ENCODE measurements at regions not wholly inside any gene's neighbourhood (a gene's known extent, or its start where the extent isn't known, plus 50 kb on each side); places are given as distances from the start of the nearest gene placed in this dataset.

- no peaks in the 10 kb centered on the region for H3K27me3 Mint-ChIP-seq (ENCODE audit: low read depth)
- POLR2A ChIA-PET = no interaction called here
- H3K36me3 Mint-ChIP-seq = peaks cover 9% of the 10 kb centered on the region
- H3K27ac Mint-ChIP-seq = no peak overlapping the region
- DNase-seq (ENCODE audit: low spot score) = no peak
- CTCF ChIA-PET = no interaction called here
- H3K9me3 Mint-ChIP-seq = peaks cover 37% of the 10 kb centered on the region
- ATAC-seq = no peak
- no peaks in the 10 kb centered on the region for H3K4me1 Mint-ChIP-seq
- H3K4me3 Mint-ChIP-seq = no peak overlapping the region
- TF ChIP-seq, protein P1, sequence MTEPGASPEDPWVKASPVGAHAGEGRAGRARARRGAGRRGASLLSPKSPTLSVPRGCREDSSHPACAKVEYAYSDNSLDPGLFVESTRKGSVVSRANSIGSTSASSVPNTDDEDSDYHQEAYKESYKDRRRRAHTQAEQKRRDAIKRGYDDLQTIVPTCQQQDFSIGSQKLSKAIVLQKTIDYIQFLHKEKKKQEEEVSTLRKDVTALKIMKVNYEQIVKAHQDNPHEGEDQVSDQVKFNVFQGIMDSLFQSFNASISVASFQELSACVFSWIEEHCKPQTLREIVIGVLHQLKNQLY (CRISPR knock-in tag; IDR thresholded peaks at IDR 0.05) = no peak
- no peak for TF ChIP-seq ATF6 (CRISPR knock-in tag; IDR thresholded peaks at IDR 0.05)
- TF ChIP-seq USF1 (CRISPR knock-in tag; IDR thresholded peaks at IDR 0.05) = no peak
- no peak for TF ChIP-seq ZNF232 (CRISPR knock-in tag; IDR thresholded peaks at IDR 0.05)
These were observed 621.0 kb downstream of the LTN1 start for GRCh38 chr21:28371713-28372112.

GRCh38 chr21:28359300-28359699, 633.4 kb downstream of the LTN1 start:
- ChIA-PET POLR2A (no interaction called here), CTCF (no interaction called here)
- no peak overlapping the region for H3K4me3 Mint-ChIP-seq
- TF ChIP-seq SMAD4 (CRISPR knock-in tag; IDR thresholded peaks at IDR 0.05) (no peak), E2F4 (CRISPR knock-in tag; IDR thresholded peaks at IDR 0.05; ENCODE audit: borderline replicate concordance, low read depth) (no peak)
- H3K27me3 Mint-ChIP-seq (ENCODE audit: low read depth) = no peaks in the 10 kb centered on the region
- no peak for DNase-seq (ENCODE audit: low spot score)
- ATAC-seq = no peak
- no peak overlapping the region for H3K27ac Mint-ChIP-seq
- H3K4me1 Mint-ChIP-seq = no peaks in the 10 kb centered on the region
- H3K9me3 Mint-ChIP-seq = no peaks in the 10 kb centered on the region
- H3K36me3 Mint-ChIP-seq = no peaks in the 10 kb centered on the region

DNA sequence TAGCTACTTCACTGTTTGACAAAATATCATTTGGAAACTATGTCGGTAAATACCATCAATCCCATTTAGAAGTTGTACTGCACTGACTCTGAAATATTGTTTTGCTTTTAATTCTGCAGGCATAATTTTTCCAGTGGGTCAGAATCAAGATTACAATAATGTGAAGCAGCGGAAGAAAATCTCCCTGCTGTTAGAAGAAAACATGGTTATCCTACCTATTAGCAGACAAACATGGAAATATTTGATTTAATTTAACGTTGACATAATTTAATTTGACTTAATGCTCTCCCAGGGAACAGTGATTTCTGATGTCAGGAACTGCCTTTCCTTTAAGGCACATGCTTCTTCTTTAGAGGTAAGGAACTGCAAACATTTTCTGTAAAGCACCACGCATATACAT, 634.0 kb downstream of the LTN1 start:
- CTCF ChIA-PET = no interaction called here
- no peak for TF ChIP-seq CREB1 (CRISPR knock-in tag; IDR thresholded peaks at IDR 0.05)
- no peak for ATAC-seq

GRCh38 chr21:28358170-28358569, 634.5 kb downstream of the LTN1 start:
- no peaks in the 10 kb centered on the region for H3K27me3 Mint-ChIP-seq (ENCODE audit: low read depth)
- H3K9me3 Mint-ChIP-seq = peaks cover 4% of the 10 kb centered on the region; the same call in 1 of the 2 replicates
- H3K36me3 Mint-ChIP-seq = peaks cover 3% of the 10 kb centered on the region; the same call in 1 of the 2 replicates
- no peaks in the 10 kb centered on the region for H3K4me1 Mint-ChIP-seq
- no peak overlapping the region for H3K27ac Mint-ChIP-seq
- no peak for ATAC-seq
- ChIA-PET CTCF (no interaction called here), POLR2A (interaction anchor here (0.5 kb wide), 1 partner anchor 372 kb away, joined by 3 read pairs; no protein-coding TSS in a partner anchor)
- DNase-seq (ENCODE audit: low spot score) = no peak
- H3K4me3 Mint-ChIP-seq = no peak overlapping the region
- TF ChIP-seq SMAD4 (CRISPR knock-in tag; IDR thresholded peaks at IDR 0.05) = no peak
- no peak for TF ChIP-seq MAX (CRISPR knock-in tag; IDR thresholded peaks at IDR 0.05)
- no peak for TF ChIP-seq GTF2I (CRISPR knock-in tag; conservative IDR thresholded peaks at IDR 0.05)
- TF ChIP-seq ZBTB21 (CRISPR knock-in tag; IDR thresholded peaks at IDR 0.05; ENCODE audit: borderline replicate concordance) = no peak
- TF ChIP-seq ZNF396 (CRISPR knock-in tag; IDR thresholded peaks at IDR 0.05; ENCODE audit: borderline replicate concordance) = no peak
- TF ChIP-seq, protein P2, sequence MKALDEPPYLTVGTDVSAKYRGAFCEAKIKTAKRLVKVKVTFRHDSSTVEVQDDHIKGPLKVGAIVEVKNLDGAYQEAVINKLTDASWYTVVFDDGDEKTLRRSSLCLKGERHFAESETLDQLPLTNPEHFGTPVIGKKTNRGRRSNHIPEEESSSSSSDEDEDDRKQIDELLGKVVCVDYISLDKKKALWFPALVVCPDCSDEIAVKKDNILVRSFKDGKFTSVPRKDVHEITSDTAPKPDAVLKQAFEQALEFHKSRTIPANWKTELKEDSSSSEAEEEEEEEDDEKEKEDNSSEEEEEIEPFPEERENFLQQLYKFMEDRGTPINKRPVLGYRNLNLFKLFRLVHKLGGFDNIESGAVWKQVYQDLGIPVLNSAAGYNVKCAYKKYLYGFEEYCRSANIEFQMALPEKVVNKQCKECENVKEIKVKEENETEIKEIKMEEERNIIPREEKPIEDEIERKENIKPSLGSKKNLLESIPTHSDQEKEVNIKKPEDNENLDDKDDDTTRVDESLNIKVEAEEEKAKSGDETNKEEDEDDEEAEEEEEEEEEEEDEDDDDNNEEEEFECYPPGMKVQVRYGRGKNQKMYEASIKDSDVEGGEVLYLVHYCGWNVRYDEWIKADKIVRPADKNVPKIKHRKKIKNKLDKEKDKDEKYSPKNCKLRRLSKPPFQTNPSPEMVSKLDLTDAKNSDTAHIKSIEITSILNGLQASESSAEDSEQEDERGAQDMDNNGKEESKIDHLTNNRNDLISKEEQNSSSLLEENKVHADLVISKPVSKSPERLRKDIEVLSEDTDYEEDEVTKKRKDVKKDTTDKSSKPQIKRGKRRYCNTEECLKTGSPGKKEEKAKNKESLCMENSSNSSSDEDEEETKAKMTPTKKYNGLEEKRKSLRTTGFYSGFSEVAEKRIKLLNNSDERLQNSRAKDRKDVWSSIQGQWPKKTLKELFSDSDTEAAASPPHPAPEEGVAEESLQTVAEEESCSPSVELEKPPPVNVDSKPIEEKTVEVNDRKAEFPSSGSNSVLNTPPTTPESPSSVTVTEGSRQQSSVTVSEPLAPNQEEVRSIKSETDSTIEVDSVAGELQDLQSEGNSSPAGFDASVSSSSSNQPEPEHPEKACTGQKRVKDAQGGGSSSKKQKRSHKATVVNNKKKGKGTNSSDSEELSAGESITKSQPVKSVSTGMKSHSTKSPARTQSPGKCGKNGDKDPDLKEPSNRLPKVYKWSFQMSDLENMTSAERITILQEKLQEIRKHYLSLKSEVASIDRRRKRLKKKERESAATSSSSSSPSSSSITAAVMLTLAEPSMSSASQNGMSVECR (CRISPR knock-in tag; IDR thresholded peaks at IDR 0.05; ENCODE audit: borderline replicate concordance) = no peak
- TF ChIP-seq SP1 (CRISPR knock-in tag; conservative IDR thresholded peaks at IDR 0.05) = no peak
- no peak for TF ChIP-seq ZNF121 (CRISPR knock-in tag; IDR thresholded peaks at IDR 0.05)
- no peak for TF ChIP-seq AFF4 (CRISPR knock-in tag; IDR thresholded peaks at IDR 0.05; ENCODE audit: borderline replicate concordance)
- no peak for TF ChIP-seq ELF4 (CRISPR knock-in tag; IDR thresholded peaks at IDR 0.05; ENCODE audit: low read depth)

More for the DNA sequence above, 634.0 kb downstream of the LTN1 start:
- Mint-ChIP-seq H3K4me1 (no peaks in the 10 kb centered on the region), H3K27me3 (ENCODE audit: low read depth) (no peaks in the 10 kb centered on the region), H3K36me3 (no peaks in the 10 kb centered on the region), H3K27ac (no peak overlapping the region), H3K9me3 (no peaks in the 10 kb centered on the region), H3K4me3 (no peak overlapping the region)
- POLR2A ChIA-PET = no interaction called here
- DNase-seq (ENCODE audit: low spot score) = no peak
